ENCODE measurements at regions not wholly inside any gene's neighbourhood (a gene's known extent, or its start where the extent isn't known, plus 50 kb on each side); places are given as distances from the start of the nearest gene placed in this dataset.

DNA sequence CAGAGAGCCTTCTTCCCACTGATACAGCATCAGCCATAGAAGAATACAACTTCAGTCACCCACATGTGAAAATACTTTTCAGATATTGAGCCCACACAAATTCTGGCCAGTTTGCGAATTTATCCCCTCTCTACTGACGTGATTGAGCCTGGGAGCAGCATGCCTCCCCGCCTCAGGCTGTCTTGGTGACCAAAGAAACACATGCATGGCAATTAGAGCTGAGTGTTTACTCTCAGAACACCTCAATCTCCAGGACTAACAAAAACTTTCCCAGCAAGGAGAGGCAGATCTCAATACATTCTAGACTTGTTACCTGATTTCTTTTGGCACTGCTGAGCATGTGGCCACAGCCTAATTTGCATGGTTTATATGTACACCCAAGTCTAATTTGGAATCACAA, 122.5 kb downstream of the TMEM26 start:
- no peak overlapping the region for H3K4me3 ChIP-seq (ENCODE audit: low read depth, low read length)
- TF ChIP-seq, protein P1, sequence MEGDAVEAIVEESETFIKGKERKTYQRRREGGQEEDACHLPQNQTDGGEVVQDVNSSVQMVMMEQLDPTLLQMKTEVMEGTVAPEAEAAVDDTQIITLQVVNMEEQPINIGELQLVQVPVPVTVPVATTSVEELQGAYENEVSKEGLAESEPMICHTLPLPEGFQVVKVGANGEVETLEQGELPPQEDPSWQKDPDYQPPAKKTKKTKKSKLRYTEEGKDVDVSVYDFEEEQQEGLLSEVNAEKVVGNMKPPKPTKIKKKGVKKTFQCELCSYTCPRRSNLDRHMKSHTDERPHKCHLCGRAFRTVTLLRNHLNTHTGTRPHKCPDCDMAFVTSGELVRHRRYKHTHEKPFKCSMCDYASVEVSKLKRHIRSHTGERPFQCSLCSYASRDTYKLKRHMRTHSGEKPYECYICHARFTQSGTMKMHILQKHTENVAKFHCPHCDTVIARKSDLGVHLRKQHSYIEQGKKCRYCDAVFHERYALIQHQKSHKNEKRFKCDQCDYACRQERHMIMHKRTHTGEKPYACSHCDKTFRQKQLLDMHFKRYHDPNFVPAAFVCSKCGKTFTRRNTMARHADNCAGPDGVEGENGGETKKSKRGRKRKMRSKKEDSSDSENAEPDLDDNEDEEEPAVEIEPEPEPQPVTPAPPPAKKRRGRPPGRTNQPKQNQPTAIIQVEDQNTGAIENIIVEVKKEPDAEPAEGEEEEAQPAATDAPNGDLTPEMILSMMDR (IDR thresholded peaks at IDR 0.05; ENCODE audit: low read depth, low read length), result no peak

DNA sequence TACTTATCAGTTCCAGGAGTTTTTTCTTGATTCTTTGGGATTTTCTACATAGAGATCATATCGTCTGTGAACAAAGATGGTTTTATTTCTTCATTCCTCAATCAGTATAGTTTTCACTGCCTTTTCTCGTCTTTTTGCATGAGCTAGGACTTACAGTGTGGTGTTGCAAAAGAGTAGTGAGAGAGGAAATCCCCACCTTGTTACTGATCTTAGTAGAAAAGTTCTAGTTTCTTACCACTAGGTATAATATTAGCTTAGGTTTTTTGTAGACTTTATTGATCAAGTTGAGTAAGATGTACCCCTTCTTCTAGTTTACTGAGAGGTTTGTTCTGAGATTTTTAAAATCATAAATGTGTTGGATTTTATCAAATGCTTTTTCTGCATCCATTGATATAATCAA, 123.3 kb downstream of the TMEM26 start:
- TF ChIP-seq, protein P1 (IDR thresholded peaks at IDR 0.05; ENCODE audit: low read depth, low read length), result no peak
- H3K4me3 ChIP-seq (ENCODE audit: low read depth, low read length), result no peak overlapping the region

DNA sequence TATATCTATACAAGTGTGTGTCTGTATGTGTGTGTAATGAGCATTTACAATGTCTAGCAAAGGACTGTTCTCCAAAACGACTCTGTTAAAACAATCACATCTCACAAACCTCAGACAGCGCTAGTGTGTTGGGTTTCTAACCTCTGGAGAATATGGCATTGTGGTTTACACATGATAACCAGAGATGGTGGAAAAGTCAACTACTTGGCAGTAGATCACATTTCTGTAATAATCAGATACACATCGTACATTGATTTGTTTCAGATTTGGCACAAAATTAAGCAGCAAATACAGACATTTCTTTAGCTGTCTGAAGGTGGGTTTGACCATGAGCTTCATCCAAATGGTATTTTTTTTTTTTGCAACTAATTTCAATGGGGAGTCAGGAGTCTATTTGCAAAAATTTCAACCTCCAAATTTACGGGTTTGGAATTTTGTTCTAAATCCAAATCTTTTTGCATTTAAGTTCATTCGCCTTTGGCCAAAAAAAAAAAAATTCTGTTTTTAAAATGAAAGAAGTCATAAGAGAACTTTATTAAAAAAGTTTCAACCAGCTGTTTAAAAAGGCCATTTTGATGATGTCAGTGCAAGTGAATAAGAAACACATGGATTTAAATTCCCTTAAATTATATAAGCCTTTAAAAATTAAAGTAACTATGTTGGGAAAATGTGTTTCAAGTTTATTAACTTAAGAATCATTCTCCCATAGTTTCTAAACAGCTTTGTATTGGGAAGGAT, 127.8 kb downstream of the TMEM26 start:
- TF ChIP-seq, protein P1 (IDR thresholded peaks at IDR 0.05; ENCODE audit: low read depth, low read length), result no peak
- no peak overlapping the region for H3K4me3 ChIP-seq (ENCODE audit: low read depth, low read length)

DNA sequence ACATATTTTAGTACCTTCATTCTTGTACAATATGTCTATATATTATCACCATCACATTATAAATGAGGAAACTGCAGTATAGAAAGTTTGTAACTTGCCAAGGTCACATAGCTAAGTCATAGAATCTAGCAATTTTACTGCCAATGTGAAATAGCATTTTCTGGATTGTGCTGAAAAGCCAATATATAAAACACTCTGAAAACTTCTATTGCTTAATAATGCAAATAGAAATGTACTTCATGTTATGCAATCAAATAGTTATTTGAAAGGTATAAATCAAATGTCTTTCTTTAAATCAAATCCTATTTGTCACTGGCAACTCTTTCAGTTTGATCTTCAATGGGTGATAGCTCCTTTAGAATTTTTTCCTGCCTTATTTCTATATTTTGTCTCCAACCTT, 129.5 kb downstream of the TMEM26 start:
- TF ChIP-seq, protein P1 (IDR thresholded peaks at IDR 0.05; ENCODE audit: low read depth, low read length), result no peak
- no peak overlapping the region for H3K4me3 ChIP-seq (ENCODE audit: low read depth, low read length)

DNA sequence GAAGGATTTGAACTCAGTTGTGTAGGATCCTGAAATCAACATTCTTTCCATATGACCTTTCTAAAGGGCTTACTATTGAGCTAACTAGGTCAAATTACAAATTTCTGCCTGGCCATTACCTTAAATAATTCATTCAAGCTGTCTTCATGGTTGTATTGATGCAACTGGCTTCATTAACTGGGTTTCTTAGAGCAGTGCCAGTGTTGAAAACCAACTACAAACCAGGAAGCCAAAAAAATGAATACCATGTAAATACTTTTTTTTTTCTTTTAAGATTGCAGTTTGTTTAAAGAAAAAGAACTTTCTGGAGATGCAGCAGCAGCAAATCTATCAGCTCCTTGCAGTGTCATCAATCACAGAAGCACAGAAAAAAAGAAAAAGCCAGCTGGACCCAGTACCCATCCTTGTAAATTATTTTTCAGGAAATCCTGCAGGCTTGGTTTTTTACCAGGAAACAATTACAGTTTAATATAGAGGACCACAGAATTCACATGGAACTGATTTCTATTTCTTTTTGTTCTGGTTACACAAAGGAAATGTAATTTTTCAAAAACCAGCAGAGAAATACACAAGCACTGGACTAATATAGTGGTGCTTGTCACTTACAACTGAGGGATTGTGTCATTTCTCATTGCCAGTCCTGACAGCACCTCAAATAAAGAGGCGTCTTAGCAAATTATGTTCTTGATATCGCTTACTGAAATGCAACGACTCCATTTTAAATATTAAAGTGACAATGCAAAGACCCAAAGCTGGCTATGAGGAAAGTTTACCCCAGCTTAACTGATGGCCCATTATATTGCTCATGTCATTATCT, 131.9 kb downstream of the TMEM26 start:
- H3K4me3 ChIP-seq (ENCODE audit: low read depth, low read length), result no peak overlapping the region
- TF ChIP-seq, protein P1 (IDR thresholded peaks at IDR 0.05; ENCODE audit: low read depth, low read length), result no peak

DNA sequence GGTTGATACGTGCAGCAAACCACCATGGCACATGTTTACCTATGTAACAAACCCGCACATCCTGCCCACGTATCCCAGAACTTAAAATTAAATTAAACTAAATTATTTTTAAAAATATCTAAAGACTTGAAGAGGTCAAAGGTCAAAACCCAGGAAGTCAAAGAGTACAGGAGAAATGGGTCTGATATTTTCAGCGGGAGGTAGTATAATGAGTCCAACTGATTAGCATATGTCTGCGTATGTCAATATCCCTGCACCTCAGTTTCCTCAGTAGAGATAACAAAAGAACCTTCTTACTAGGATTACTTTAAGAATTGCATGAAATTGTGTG, 133.0 kb downstream of the TMEM26 start:
- H3K4me3 ChIP-seq (ENCODE audit: low read depth, low read length), result no peak overlapping the region
- TF ChIP-seq, protein P1 (IDR thresholded peaks at IDR 0.05; ENCODE audit: low read depth, low read length), result no peak

All from WI38 (cell line).